ENCODE measurements at regions not wholly inside any gene's neighbourhood (a gene's known extent, or its start where the extent isn't known, plus 50 kb on each side); places are given as distances from the start of the nearest gene placed in this dataset.

GRCh38 chr2:66252109-66252508 lies 182.8 kb upstream of the MEIS1 start:
- TF ChIP-seq CTCF (IDR thresholded peaks at IDR 0.05), result no peak
- TF ChIP-seq EP300 (IDR thresholded peaks at IDR 0.05; ENCODE audit: low read depth), result no peak
- no peak for TF ChIP-seq POLR2AphosphoS5 (IDR thresholded peaks at IDR 0.05)
